GM18505 (cell line): ENCODE measurements at regions not wholly inside any gene's neighbourhood (a gene's known extent, or its start where the extent isn't known, plus 50 kb on each side); places are given as distances from the start of the nearest gene placed in this dataset.

Experiments used
- ATAC-seq: cut with Tn5 transposase; IDR thresholded peaks from one replicate; pipeline ENCODE4 v1.9.1; 2021; ENCODE audit not compliant: unreplicated experiment
- POLR2A ChIP-seq: IDR thresholded peaks from 4 replicates; pipeline ENCODE4 v1.6.1; 2011; ENCODE audit warnings: borderline replicate concordance; ENCODE audit not compliant: insufficient read depth, insufficient read length; ENCODE audit errors: extremely low read depth

- no peak for ATAC-seq
- TF ChIP-seq POLR2A = no peak
Measured at GRCh38 chr5:112685386-112685785, 52.3 kb upstream of the APC start.

GRCh38 chr5:112685931-112686330 lies 51.8 kb upstream of the APC start:
- no peak for ATAC-seq
- no peak for TF ChIP-seq POLR2A

GRCh38 chr5:112686675-112687074 lies 51.0 kb upstream of the APC start:
- ATAC-seq = no peak
- TF ChIP-seq POLR2A = no peak

- ATAC-seq = no peak
- no peak for TF ChIP-seq POLR2A
Measured at GRCh38 chr5:112687306-112687705, 50.4 kb upstream of the APC start.
